ENCODE measurements at regions not wholly inside any gene's neighbourhood (a gene's known extent, or its start where the extent isn't known, plus 50 kb on each side); places are given as distances from the start of the nearest gene placed in this dataset.

DNA sequence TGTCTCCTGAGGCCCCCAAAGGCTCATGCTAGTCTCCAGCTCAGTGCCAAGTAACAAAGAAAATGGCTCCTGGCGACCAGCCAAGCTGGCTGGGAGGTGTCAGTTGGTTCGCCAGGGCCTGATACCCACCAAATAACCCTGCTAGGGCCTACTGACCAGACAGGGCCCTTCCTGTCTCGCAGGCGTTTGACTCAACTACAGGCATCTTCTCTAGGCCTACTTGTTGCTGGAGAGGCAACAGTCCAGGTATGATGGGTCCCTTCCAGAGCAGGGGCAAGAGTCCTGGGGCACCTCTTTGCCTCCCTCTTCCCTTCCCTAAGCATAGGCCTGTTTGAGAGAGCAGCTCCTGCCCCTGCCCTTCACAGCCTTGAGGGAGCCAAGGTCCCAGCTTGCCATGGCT is 147.9 kb upstream of the VANGL1 start:
- Mint-ChIP-seq H3K27me3 (no peaks in the 10 kb centered on the region), H3K4me1 (ENCODE audit: low read depth) (no peaks in the 10 kb centered on the region), H3K27ac (no peak overlapping the region), H3K4me3 (no peak overlapping the region), H3K9me3 (no peaks in the 10 kb centered on the region), H3K36me3 (ENCODE audit: low read depth) (no peaks in the 10 kb centered on the region)
- intact Hi-C loops (cut with micrococcal nuclease): no loop called here

- H3K27ac Mint-ChIP-seq: no peak overlapping the region
- intact Hi-C loops (cut with micrococcal nuclease): no loop called here
- no peaks in the 10 kb centered on the region for H3K9me3 Mint-ChIP-seq
- peaks cover 7% of the 10 kb centered on the region for H3K4me1 Mint-ChIP-seq (ENCODE audit: low read depth)
- no peaks in the 10 kb centered on the region for H3K36me3 Mint-ChIP-seq (ENCODE audit: low read depth)
- no peaks in the 10 kb centered on the region for H3K27me3 Mint-ChIP-seq
- no peak overlapping the region for H3K4me3 Mint-ChIP-seq
Observed at GRCh38 chr1:115492880-115493279, 148.9 kb upstream of the VANGL1 start.

DNA sequence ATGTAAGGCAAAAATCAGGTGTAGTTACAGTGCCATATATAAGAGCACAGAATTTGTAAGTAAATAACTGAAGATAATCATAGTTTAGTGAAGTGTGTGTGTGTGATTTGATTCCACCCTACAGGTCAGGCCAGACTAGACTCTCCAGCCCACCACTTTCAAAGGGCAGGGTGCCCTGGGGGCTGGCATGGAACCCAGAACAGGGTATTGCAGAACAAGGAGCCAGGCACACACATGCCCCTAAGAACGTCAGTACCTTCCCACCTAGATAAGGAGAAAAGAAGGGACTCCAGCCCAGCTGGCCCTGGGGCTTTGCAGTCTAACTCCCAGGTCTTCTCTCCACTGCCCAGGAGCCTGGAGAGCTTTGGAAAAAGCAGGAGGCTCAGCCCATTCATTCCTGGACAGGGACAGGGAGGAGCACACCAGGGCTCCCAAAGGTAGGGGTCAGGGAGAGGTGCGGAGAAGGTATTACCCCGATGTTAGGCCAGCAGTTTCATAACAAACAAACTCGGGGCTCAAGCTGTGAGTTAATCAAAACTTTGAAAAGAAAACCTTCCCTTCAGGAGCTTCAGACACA is 149.7 kb upstream of the VANGL1 start:
- Mint-ChIP-seq H3K36me3 (ENCODE audit: low read depth) (no peaks in the 10 kb centered on the region), H3K27me3 (no peaks in the 10 kb centered on the region), H3K4me1 (ENCODE audit: low read depth) (peaks cover 7% of the 10 kb centered on the region), H3K27ac (no peak overlapping the region), H3K4me3 (no peak overlapping the region), H3K9me3 (no peaks in the 10 kb centered on the region)
- intact Hi-C loops (cut with micrococcal nuclease): no loop called here

DNA sequence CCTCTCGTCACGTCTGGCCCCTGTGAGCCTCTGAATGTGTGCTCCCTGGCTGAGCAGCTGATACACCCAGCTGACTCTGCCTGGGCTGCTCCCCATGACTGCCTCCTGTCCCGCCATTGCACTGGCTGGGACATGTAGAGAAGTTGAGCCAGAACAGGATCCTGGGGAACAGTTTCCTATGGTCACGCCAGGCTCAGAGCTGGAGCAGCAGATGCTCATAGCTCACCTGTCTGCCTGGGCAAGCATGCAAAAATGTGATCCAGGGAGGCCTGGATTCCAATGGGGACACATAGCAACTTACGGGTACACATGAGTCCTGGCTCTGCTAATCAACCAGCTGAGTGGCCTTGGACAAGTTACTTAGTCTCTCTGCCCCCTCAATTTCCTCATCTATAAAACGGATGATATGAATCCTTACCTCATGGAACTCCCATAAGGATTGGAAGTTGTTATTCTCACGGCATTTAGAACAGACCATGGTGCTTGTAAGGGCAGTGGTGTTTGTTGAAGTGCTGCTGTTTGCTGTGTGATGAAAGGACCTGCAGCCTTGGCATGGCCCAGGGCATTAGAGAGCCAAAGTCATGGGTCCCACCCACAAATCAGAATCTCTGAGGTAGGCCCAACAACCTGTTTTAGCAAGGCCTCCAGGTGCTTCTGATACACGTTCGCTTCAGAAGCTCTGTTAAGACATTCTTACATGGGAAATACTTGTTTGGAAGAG is 150.3 kb upstream of the VANGL1 start:
- Mint-ChIP-seq H3K4me3 (no peak overlapping the region), H3K27me3 (no peaks in the 10 kb centered on the region), H3K36me3 (ENCODE audit: low read depth) (no peaks in the 10 kb centered on the region), H3K27ac (no peak overlapping the region), H3K4me1 (ENCODE audit: low read depth) (peaks cover 7% of the 10 kb centered on the region), H3K9me3 (no peaks in the 10 kb centered on the region)
- intact Hi-C loops (cut with micrococcal nuclease): no loop called here

GRCh38 chr1:115479055-115479482 is 141.0 kb upstream of the NGF start:
- no peak overlapping the region for H3K27ac Mint-ChIP-seq
- no peaks in the 10 kb centered on the region for H3K9me3 Mint-ChIP-seq
- no peaks in the 10 kb centered on the region for H3K27me3 Mint-ChIP-seq
- intact Hi-C loops (cut with micrococcal nuclease): no loop called here
- no peaks in the 10 kb centered on the region for H3K4me1 Mint-ChIP-seq (ENCODE audit: low read depth)
- H3K36me3 Mint-ChIP-seq (ENCODE audit: low read depth): no peaks in the 10 kb centered on the region
- no peak overlapping the region for H3K4me3 Mint-ChIP-seq

- Mint-ChIP-seq H3K4me3 (no peak overlapping the region), H3K27me3 (no peaks in the 10 kb centered on the region), H3K36me3 (ENCODE audit: low read depth) (no peaks in the 10 kb centered on the region), H3K4me1 (ENCODE audit: low read depth) (no peaks in the 10 kb centered on the region), H3K9me3 (no peaks in the 10 kb centered on the region), H3K27ac (no peak overlapping the region)
- intact Hi-C loops (cut with micrococcal nuclease): no loop called here
Observed at GRCh38 chr1:115477071-115477470, 139.0 kb upstream of the NGF start.

DNA sequence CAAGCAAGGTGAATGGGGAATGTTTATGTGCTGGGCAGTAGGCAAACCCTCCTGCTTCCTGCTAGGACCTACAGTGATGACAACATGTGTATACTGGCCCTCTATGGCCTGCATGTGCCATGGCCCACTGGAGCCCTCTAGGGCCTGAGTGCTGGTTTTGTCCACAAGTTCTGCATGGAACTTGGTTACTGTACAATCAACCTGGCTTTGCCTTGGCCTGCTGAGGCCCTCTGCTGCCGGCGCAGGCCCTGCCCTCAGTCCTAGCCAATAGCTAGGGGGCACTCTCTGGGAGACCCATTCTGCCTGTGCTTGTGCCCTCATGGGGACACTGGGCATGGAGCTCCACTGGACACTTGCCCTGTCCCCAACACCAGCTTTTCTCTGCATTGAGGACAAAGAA is 138.6 kb upstream of the NGF start:
- no peaks in the 10 kb centered on the region for H3K4me1 Mint-ChIP-seq (ENCODE audit: low read depth)
- no peaks in the 10 kb centered on the region for H3K36me3 Mint-ChIP-seq (ENCODE audit: low read depth)
- intact Hi-C loops (cut with micrococcal nuclease): no loop called here
- no peaks in the 10 kb centered on the region for H3K9me3 Mint-ChIP-seq
- no peak overlapping the region for H3K27ac Mint-ChIP-seq
- no peak overlapping the region for H3K4me3 Mint-ChIP-seq
- no peaks in the 10 kb centered on the region for H3K27me3 Mint-ChIP-seq

- Mint-ChIP-seq H3K27ac (no peak overlapping the region), H3K4me1 (ENCODE audit: low read depth) (no peaks in the 10 kb centered on the region), H3K4me3 (no peak overlapping the region), H3K36me3 (ENCODE audit: low read depth) (no peaks in the 10 kb centered on the region), H3K9me3 (no peaks in the 10 kb centered on the region), H3K27me3 (no peaks in the 10 kb centered on the region)
- intact Hi-C loops (cut with micrococcal nuclease): no loop called here
Observed at GRCh38 chr1:115475901-115476300, 137.9 kb upstream of the NGF start.

DNA sequence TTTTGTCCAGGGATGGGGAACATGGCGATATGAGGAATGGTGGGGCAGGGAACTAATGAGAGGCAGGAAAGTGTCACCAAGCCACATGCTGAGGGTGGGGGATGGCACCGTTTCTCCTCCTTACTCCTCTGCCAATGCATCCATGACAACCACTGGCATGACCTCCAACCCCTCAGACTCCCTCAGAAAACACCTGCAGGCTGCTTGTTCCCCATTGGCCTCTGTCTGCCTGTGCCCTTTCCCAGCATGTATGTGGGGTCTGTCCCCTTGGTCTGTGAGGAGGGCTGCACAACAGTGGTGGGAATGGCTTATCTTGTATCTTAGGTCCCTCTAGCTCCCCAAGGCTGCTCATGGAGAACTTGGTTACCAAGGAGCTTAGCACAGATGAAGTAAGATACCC is 137.2 kb upstream of the NGF start:
- Mint-ChIP-seq H3K4me1 (ENCODE audit: low read depth) (peaks cover 2% of the 10 kb centered on the region), H3K27ac (no peak overlapping the region), H3K9me3 (no peaks in the 10 kb centered on the region), H3K27me3 (no peaks in the 10 kb centered on the region), H3K36me3 (ENCODE audit: low read depth) (no peaks in the 10 kb centered on the region), H3K4me3 (no peak overlapping the region)
- intact Hi-C loops (cut with micrococcal nuclease): no loop called here

GRCh38 chr1:115473986-115474565 is 136.0 kb upstream of the NGF start:
- Mint-ChIP-seq H3K27ac (no peak overlapping the region), H3K9me3 (no peaks in the 10 kb centered on the region), H3K4me1 (ENCODE audit: low read depth) (peaks cover 7% of the 10 kb centered on the region), H3K27me3 (no peaks in the 10 kb centered on the region), H3K36me3 (ENCODE audit: low read depth) (no peaks in the 10 kb centered on the region), H3K4me3 (no peak overlapping the region)
- intact Hi-C loops (cut with micrococcal nuclease): no loop called here

DNA sequence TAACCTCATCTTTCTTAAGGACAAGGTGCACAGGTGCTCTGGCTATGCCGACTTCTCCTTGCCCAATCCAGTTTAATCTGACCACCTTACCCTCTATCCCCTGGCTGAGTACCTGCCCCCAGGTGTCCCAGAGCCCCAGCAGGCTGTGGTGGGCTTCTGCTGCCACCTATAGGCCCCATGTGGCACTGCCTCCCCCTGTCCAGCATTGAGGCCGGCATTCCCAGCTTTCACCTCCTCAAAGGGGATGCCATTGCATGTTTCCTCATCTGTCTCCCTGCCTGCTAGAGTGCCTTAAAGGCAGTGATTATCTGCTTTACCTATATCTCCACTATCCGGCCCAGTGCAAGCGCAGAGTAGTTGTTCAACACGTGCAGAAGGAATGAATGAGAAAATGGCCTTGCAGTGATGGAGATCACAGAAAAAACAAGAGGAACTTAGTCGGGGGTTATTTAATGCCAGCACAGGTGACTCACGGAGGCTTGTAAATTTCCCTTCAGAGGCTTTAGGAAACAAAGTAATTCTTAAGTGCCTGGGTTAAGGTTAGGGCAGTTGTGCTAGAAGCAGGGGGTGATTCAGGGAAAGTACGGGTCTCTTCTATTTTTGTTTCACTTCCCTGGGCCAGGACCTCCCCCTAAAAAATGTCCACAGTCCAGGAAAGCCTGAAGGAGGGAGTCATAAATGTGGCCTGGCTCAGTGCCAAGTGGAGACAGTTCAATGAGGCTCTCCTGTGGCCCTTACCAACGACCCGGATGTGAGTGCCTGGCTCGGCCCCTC is 131.8 kb upstream of the NGF start:
- Mint-ChIP-seq H3K4me1 (ENCODE audit: low read depth) (peaks cover 7% of the 10 kb centered on the region), H3K27ac (no peak overlapping the region), H3K9me3 (no peaks in the 10 kb centered on the region), H3K4me3 (no peak overlapping the region), H3K27me3 (no peaks in the 10 kb centered on the region), H3K36me3 (ENCODE audit: low read depth) (no peaks in the 10 kb centered on the region)
- intact Hi-C loops (cut with micrococcal nuclease): loop anchor here (5.0 kb wide), 1 partner anchor 333 kb away; no protein-coding TSS in a partner anchor

GRCh38 chr1:115467790-115468189 is 129.7 kb upstream of the NGF start:
- peaks cover 7% of the 10 kb centered on the region for H3K4me1 Mint-ChIP-seq (ENCODE audit: low read depth)
- no peak overlapping the region for H3K4me3 Mint-ChIP-seq
- no peaks in the 10 kb centered on the region for H3K9me3 Mint-ChIP-seq
- H3K27me3 Mint-ChIP-seq: no peaks in the 10 kb centered on the region
- intact Hi-C loops (cut with micrococcal nuclease): loop anchor here (5.0 kb wide), 1 partner anchor 330 kb away; no protein-coding TSS in a partner anchor
- no peak overlapping the region for H3K27ac Mint-ChIP-seq
- H3K36me3 Mint-ChIP-seq (ENCODE audit: low read depth): no peaks in the 10 kb centered on the region

GRCh38 chr1:115467196-115467595 is 129.1 kb upstream of the NGF start:
- no peaks in the 10 kb centered on the region for H3K9me3 Mint-ChIP-seq
- no peak overlapping the region for H3K27ac Mint-ChIP-seq
- no peaks in the 10 kb centered on the region for H3K36me3 Mint-ChIP-seq (ENCODE audit: low read depth)
- H3K4me1 Mint-ChIP-seq (ENCODE audit: low read depth): peaks cover 7% of the 10 kb centered on the region
- H3K27me3 Mint-ChIP-seq: no peaks in the 10 kb centered on the region
- no peak overlapping the region for H3K4me3 Mint-ChIP-seq
- intact Hi-C loops (cut with micrococcal nuclease): loop anchor here (5.0 kb wide), 1 partner anchor 330 kb away; no protein-coding TSS in a partner anchor

DNA sequence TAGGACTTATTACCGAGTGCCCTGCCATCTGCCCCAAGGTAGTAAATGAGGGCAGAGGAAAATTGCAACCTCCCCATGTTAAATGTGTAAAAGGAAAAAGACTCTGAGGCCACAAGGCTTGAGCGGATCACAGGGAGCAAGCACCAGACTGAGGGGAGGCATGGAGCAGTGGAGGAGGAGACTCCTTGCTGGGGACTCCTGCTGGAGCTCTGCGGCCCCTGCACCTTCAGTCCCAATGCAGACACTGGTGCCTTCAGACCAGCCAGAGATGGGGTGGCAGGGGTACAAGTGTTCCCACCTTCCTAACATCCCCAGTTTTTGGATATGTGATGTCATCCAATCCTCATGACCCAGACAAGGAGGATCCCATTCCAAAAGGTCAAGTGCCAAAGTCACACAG is 128.4 kb upstream of the NGF start:
- Mint-ChIP-seq H3K36me3 (ENCODE audit: low read depth) (no peaks in the 10 kb centered on the region), H3K9me3 (no peaks in the 10 kb centered on the region), H3K27me3 (no peaks in the 10 kb centered on the region), H3K4me3 (no peak overlapping the region), H3K4me1 (ENCODE audit: low read depth) (peaks cover 7% of the 10 kb centered on the region), H3K27ac (no peak overlapping the region)
- intact Hi-C loops (cut with micrococcal nuclease): loop anchor here (5.0 kb wide), 1 partner anchor 329 kb away; no protein-coding TSS in a partner anchor

Data from dendritic cell treated with granulocyte-macrophage colony-stimulating factor and Interleukin-4, amounts not matched to agents 40 ng/mL and 50 ng/mL, for 4 days (primary cell).